ENCODE measurements at regions not wholly inside any gene's neighbourhood (a gene's known extent, or its start where the extent isn't known, plus 50 kb on each side); places are given as distances from the start of the nearest gene placed in this dataset.

- Histone ChIP-seq H2AFZ (ENCODE audit: low read depth) (no peak overlapping the region), H3K27ac (no peak overlapping the region), H4K20me1 (ENCODE audit: insufficient read depth) (no peaks in the 10 kb centered on the region), H3K4me3 (IDR thresholded peaks at IDR 0.05; ENCODE audit: insufficient read depth, low read depth, low read length) (no peak overlapping the region), H3K4me1 (ENCODE audit: low read depth, poor library complexity, severe bottlenecking) (no peaks in the 10 kb centered on the region), H3K36me3 (ENCODE audit: insufficient read depth) (no peaks in the 10 kb centered on the region), H3K9ac (no peak overlapping the region), H3K79me2 (ENCODE audit: insufficient read depth, low read depth) (no peaks in the 10 kb centered on the region), H3K27me3 (ENCODE audit: insufficient read depth, low read depth) (no peaks in the 10 kb centered on the region), H3K4me2 (no peak overlapping the region)
- TF ChIP-seq CTCF (conservative IDR thresholded peaks at IDR 0.05; ENCODE audit: low read depth, low read length), result no peak
These were observed 192.4 kb upstream of the KLF4 start for GRCh38 chr9:107681988-107682387.

- no peaks in the 10 kb centered on the region for H3K79me2 ChIP-seq (ENCODE audit: insufficient read depth, low read depth)
- no peak overlapping the region for H3K4me2 ChIP-seq
- H3K27me3 ChIP-seq (ENCODE audit: insufficient read depth, low read depth), result no peaks in the 10 kb centered on the region
- no peaks in the 10 kb centered on the region for H4K20me1 ChIP-seq (ENCODE audit: insufficient read depth)
- no peak overlapping the region for H3K27ac ChIP-seq
- no peaks in the 10 kb centered on the region for H3K4me1 ChIP-seq (ENCODE audit: low read depth, poor library complexity, severe bottlenecking)
- H2AFZ ChIP-seq (ENCODE audit: low read depth), result no peak overlapping the region
- no peaks in the 10 kb centered on the region for H3K36me3 ChIP-seq (ENCODE audit: insufficient read depth)
- H3K4me3 ChIP-seq (IDR thresholded peaks at IDR 0.05; ENCODE audit: insufficient read depth, low read depth, low read length), result no peak overlapping the region
- no peak overlapping the region for H3K9ac ChIP-seq
- TF ChIP-seq CTCF (conservative IDR thresholded peaks at IDR 0.05; ENCODE audit: low read depth, low read length), result no peak
These were observed 186.0 kb upstream of the KLF4 start for GRCh38 chr9:107675351-107676259.

- Histone ChIP-seq H3K27me3 (ENCODE audit: insufficient read depth, low read depth) (no peaks in the 10 kb centered on the region), H3K4me3 (IDR thresholded peaks at IDR 0.05; ENCODE audit: insufficient read depth, low read depth, low read length) (no peak overlapping the region), H3K79me2 (ENCODE audit: insufficient read depth, low read depth) (no peaks in the 10 kb centered on the region), H2AFZ (ENCODE audit: low read depth) (no peak overlapping the region), H3K4me1 (ENCODE audit: low read depth, poor library complexity, severe bottlenecking) (no peaks in the 10 kb centered on the region), H3K9ac (no peak overlapping the region), H4K20me1 (ENCODE audit: insufficient read depth) (no peaks in the 10 kb centered on the region), H3K4me2 (no peak overlapping the region), H3K27ac (no peak overlapping the region), H3K36me3 (ENCODE audit: insufficient read depth) (no peaks in the 10 kb centered on the region)
- no peak for TF ChIP-seq CTCF (conservative IDR thresholded peaks at IDR 0.05; ENCODE audit: low read depth, low read length)
These were observed 185.2 kb upstream of the KLF4 start for GRCh38 chr9:107674721-107675277.

- Histone ChIP-seq H3K9ac (no peak overlapping the region), H2AFZ (ENCODE audit: low read depth) (no peak overlapping the region), H3K27me3 (ENCODE audit: insufficient read depth, low read depth) (no peaks in the 10 kb centered on the region), H4K20me1 (ENCODE audit: insufficient read depth) (no peaks in the 10 kb centered on the region), H3K36me3 (ENCODE audit: insufficient read depth) (no peaks in the 10 kb centered on the region), H3K4me1 (ENCODE audit: low read depth, poor library complexity, severe bottlenecking) (no peaks in the 10 kb centered on the region), H3K4me2 (no peak overlapping the region), H3K79me2 (ENCODE audit: insufficient read depth, low read depth) (no peaks in the 10 kb centered on the region), H3K27ac (no peak overlapping the region), H3K4me3 (IDR thresholded peaks at IDR 0.05; ENCODE audit: insufficient read depth, low read depth, low read length) (no peak overlapping the region)
- TF ChIP-seq CTCF (conservative IDR thresholded peaks at IDR 0.05; ENCODE audit: low read depth, low read length), result no peak
These were observed 184.5 kb upstream of the KLF4 start for GRCh38 chr9:107673861-107674720.

All from KMS-11 (cell line).